ENCODE measurements at regions not wholly inside any gene's neighbourhood (a gene's known extent, or its start where the extent isn't known, plus 50 kb on each side); places are given as distances from the start of the nearest gene placed in this dataset.
"Not testable (repeated sequence)": the region's sequence is repeated elsewhere in the genome, so short reads cannot be mapped to it uniquely, and the experiment has no call there.

- no peaks in the 10 kb centered on the region for H3K27me3 ChIP-seq (ENCODE audit: insufficient read depth, poor library complexity, severe bottlenecking)
- H3K27ac ChIP-seq (replicated peaks): no peak overlapping the region
- H3K4me3 ChIP-seq (replicated peaks; ENCODE audit: insufficient read depth, low read length): no peak overlapping the region
- TF ChIP-seq POLR2AphosphoS5 (IDR thresholded peaks at IDR 0.05; ENCODE audit: low read depth): no peak
- no peak for TF ChIP-seq GABPA (IDR thresholded peaks at IDR 0.05; ENCODE audit: low read depth)
- no peak for TF ChIP-seq CTCF (IDR thresholded peaks at IDR 0.05; ENCODE audit: insufficient read depth, low read length)
- no peak for TF ChIP-seq REST (IDR thresholded peaks at IDR 0.05; ENCODE audit: insufficient replicate concordance, low read depth)
- TF ChIP-seq SPI1 (IDR thresholded peaks at IDR 0.05; ENCODE audit: borderline replicate concordance, low read depth): no peak
- DNase-seq (ENCODE audit: low read depth in 1 of 2, low spot score in 1 of 2): no peak
Measured at GRCh38 chr12:33942172-33942571, 80.1 kb upstream of the ALG10 start.

GRCh38 chr12:33944703-33945437, 77.4 kb upstream of the ALG10 start:
- Histone ChIP-seq H3K27me3 (ENCODE audit: insufficient read depth, poor library complexity, severe bottlenecking) (no peaks in the 10 kb centered on the region), H3K4me3 (replicated peaks; ENCODE audit: insufficient read depth, low read length) (no peak overlapping the region), H3K27ac (replicated peaks) (no peak overlapping the region)
- TF ChIP-seq REST (IDR thresholded peaks at IDR 0.05; ENCODE audit: insufficient replicate concordance, low read depth) (no peak), SPI1 (IDR thresholded peaks at IDR 0.05; ENCODE audit: borderline replicate concordance, low read depth) (no peak), GABPA (IDR thresholded peaks at IDR 0.05; ENCODE audit: low read depth) (no peak), POLR2AphosphoS5 (IDR thresholded peaks at IDR 0.05; ENCODE audit: low read depth) (no peak), CTCF (IDR thresholded peaks at IDR 0.05; ENCODE audit: insufficient read depth, low read length) (no peak)
- no peak for DNase-seq (ENCODE audit: low read depth in 1 of 2, low spot score in 1 of 2)

- Histone ChIP-seq H3K4me3 (replicated peaks; ENCODE audit: insufficient read depth, low read length) (no peak overlapping the region), H3K27me3 (ENCODE audit: insufficient read depth, poor library complexity, severe bottlenecking) (no peaks in the 10 kb centered on the region), H3K27ac (replicated peaks) (no peak overlapping the region)
- TF ChIP-seq CTCF (IDR thresholded peaks at IDR 0.05; ENCODE audit: insufficient read depth, low read length): no peak
- DNase-seq (ENCODE audit: low read depth in 1 of 2, low spot score in 1 of 2): no peak
Measured at GRCh38 chr12:33945438-33945784, 76.9 kb upstream of the ALG10 start.

GRCh38 chr12:33966219-33966618, 56.1 kb upstream of the ALG10 start:
- DNase-seq (ENCODE audit: low read depth in 1 of 2, low spot score in 1 of 2); H3K27me3 ChIP-seq (ENCODE audit: insufficient read depth, poor library complexity, severe bottlenecking); H3K27ac ChIP-seq (replicated peaks); H3K4me3 ChIP-seq (replicated peaks; ENCODE audit: insufficient read depth, low read length): not testable (repeated sequence)
